ENCODE measurements at regions not wholly inside any gene's neighbourhood (a gene's known extent, or its start where the extent isn't known, plus 50 kb on each side); places are given as distances from the start of the nearest gene placed in this dataset.
"Not testable (repeated sequence)": the region's sequence is repeated elsewhere in the genome, so short reads cannot be mapped to it uniquely, and the experiment has no call there.

DNA sequence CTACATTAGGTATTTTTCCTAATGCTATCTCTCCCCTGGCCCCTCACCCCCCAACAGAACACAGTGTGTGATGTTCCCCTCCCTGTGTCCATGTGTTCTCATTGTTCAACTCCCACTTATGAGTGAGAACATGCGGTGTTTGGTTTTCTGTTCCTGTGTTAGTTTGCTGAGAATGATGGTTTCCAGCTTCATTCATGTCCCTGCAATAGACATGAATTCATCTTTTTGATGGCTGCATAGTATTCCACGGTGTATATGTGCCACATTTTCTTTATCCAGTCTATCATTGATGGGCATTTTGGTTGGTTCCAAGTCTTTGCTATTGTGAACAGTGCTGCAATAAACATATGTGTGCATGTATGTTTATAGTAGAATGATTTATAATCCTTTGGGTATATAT lies 473.3 kb downstream of the TFEC start:
- DNase-seq; H3K4me1 ChIP-seq (ENCODE audit: control insufficient read depth, low read depth, low read length); H2AK5ac ChIP-seq (ENCODE audit: low read length); H3K27ac ChIP-seq (ENCODE audit: low read depth, low read length); H3K9ac ChIP-seq (ENCODE audit: low read length); H3K4me3 ChIP-seq (ENCODE audit: low read length); H4K5ac ChIP-seq (ENCODE audit: low read length); H3K56ac ChIP-seq (ENCODE audit: low read length); H2BK120ac ChIP-seq (ENCODE audit: low read depth, low read length); H3K79me1 ChIP-seq (ENCODE audit: low read length); H4K8ac ChIP-seq (ENCODE audit: low read depth, low read length); H3K79me2 ChIP-seq (ENCODE audit: control insufficient read depth, insufficient read depth, low read length); H3K36me3 ChIP-seq (ENCODE audit: control insufficient read depth, insufficient read depth, low read length); H2BK5ac ChIP-seq (ENCODE audit: low read length); H3K23ac ChIP-seq (ENCODE audit: low read length); H3K4me2 ChIP-seq (ENCODE audit: low read length); H3K4ac ChIP-seq (ENCODE audit: low read depth, low read length); H3K27me3 ChIP-seq (ENCODE audit: insufficient read depth, low read length, poor library complexity); H3K18ac ChIP-seq (ENCODE audit: low read length); H2BK15ac ChIP-seq (replicated peaks; ENCODE audit: low read depth): not testable (repeated sequence)
- no CpG with 5 or more reads among the region's 2 CpGs for WGBS (ENCODE audit: extremely low coverage, insufficient coverage, low lambda C conversion rate)

GRCh38 chr7:115552766-115553165 lies 477.8 kb downstream of the TFEC start:
- WGBS (ENCODE audit: extremely low coverage, insufficient coverage, low lambda C conversion rate): no CpG with 5 or more reads among the region's 4 CpGs
- H3K18ac ChIP-seq (ENCODE audit: low read length): no peak overlapping the region
- H3K4ac ChIP-seq (ENCODE audit: low read depth, low read length): no peak overlapping the region
- no peak overlapping the region for H3K56ac ChIP-seq (ENCODE audit: low read length)
- no peak overlapping the region for H4K5ac ChIP-seq (ENCODE audit: low read length)
- H4K8ac ChIP-seq (ENCODE audit: low read depth, low read length): no peak overlapping the region
- H3K4me3 ChIP-seq (ENCODE audit: low read length): no peak overlapping the region
- no peak overlapping the region for H2AK5ac ChIP-seq (ENCODE audit: low read length)
- DNase-seq: no peak
- H3K23ac ChIP-seq (ENCODE audit: low read length): no peak overlapping the region
- H3K27me3 ChIP-seq (ENCODE audit: insufficient read depth, low read length, poor library complexity): no peaks in the 10 kb centered on the region
- H2BK15ac ChIP-seq (replicated peaks; ENCODE audit: low read depth): no peak overlapping the region
- no peak overlapping the region for H3K9ac ChIP-seq (ENCODE audit: low read length)
- no peak overlapping the region for H2BK5ac ChIP-seq (ENCODE audit: low read length)
- H3K36me3 ChIP-seq (ENCODE audit: control insufficient read depth, insufficient read depth, low read length): no peaks in the 10 kb centered on the region
- H3K4me1 ChIP-seq (ENCODE audit: control insufficient read depth, low read depth, low read length): no peaks in the 10 kb centered on the region
- H3K79me1 ChIP-seq (ENCODE audit: low read length): no peaks in the 10 kb centered on the region
- no peak overlapping the region for H3K27ac ChIP-seq (ENCODE audit: low read depth, low read length)
- H3K4me2 ChIP-seq (ENCODE audit: low read length): no peak overlapping the region
- H3K79me2 ChIP-seq (ENCODE audit: control insufficient read depth, insufficient read depth, low read length): no peaks in the 10 kb centered on the region
- no peak overlapping the region for H2BK120ac ChIP-seq (ENCODE audit: low read depth, low read length)

DNA sequence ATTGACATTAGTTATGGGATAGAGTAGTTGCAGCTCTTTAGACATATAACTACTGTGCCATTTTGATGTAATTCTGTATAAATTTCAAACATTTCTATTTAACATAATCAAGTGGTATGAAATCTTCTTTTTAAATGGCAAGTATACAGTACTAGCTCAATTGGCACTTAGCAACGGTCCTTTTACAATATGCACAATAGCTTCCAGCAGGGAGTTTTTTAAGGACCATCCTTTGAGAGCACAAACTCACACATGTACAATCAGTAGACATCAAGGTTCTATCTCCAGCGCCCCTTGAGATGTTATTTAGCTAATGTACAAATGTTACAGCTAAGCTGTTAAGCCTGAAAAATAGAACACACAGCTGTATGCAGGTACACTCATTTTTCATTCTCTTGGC lies 480.7 kb downstream of the TFEC start:
- no peak overlapping the region for H3K56ac ChIP-seq (ENCODE audit: low read length)
- no peak overlapping the region for H3K27ac ChIP-seq (ENCODE audit: low read depth, low read length)
- no peak overlapping the region for H3K4me2 ChIP-seq (ENCODE audit: low read length)
- no peak overlapping the region for H4K5ac ChIP-seq (ENCODE audit: low read length)
- no peaks in the 10 kb centered on the region for H3K79me1 ChIP-seq (ENCODE audit: low read length)
- H3K23ac ChIP-seq (ENCODE audit: low read length): no peak overlapping the region
- H3K27me3 ChIP-seq (ENCODE audit: insufficient read depth, low read length, poor library complexity): no peaks in the 10 kb centered on the region
- no peaks in the 10 kb centered on the region for H3K4me1 ChIP-seq (ENCODE audit: control insufficient read depth, low read depth, low read length)
- H2BK15ac ChIP-seq (replicated peaks; ENCODE audit: low read depth): no peak overlapping the region
- no peak overlapping the region for H3K18ac ChIP-seq (ENCODE audit: low read length)
- no peak overlapping the region for H3K4me3 ChIP-seq (ENCODE audit: low read length)
- H4K8ac ChIP-seq (ENCODE audit: low read depth, low read length): no peak overlapping the region
- H2BK120ac ChIP-seq (ENCODE audit: low read depth, low read length): no peak overlapping the region
- no peaks in the 10 kb centered on the region for H3K36me3 ChIP-seq (ENCODE audit: control insufficient read depth, insufficient read depth, low read length)
- H2BK5ac ChIP-seq (ENCODE audit: low read length): no peak overlapping the region
- no peaks in the 10 kb centered on the region for H3K79me2 ChIP-seq (ENCODE audit: control insufficient read depth, insufficient read depth, low read length)
- no CpG with 5 or more reads among the region's 2 CpGs for WGBS (ENCODE audit: extremely low coverage, insufficient coverage, low lambda C conversion rate)
- no peak overlapping the region for H3K4ac ChIP-seq (ENCODE audit: low read depth, low read length)
- no peak for DNase-seq
- H3K9ac ChIP-seq (ENCODE audit: low read length): no peak overlapping the region
- H2AK5ac ChIP-seq (ENCODE audit: low read length): no peak overlapping the region

DNA sequence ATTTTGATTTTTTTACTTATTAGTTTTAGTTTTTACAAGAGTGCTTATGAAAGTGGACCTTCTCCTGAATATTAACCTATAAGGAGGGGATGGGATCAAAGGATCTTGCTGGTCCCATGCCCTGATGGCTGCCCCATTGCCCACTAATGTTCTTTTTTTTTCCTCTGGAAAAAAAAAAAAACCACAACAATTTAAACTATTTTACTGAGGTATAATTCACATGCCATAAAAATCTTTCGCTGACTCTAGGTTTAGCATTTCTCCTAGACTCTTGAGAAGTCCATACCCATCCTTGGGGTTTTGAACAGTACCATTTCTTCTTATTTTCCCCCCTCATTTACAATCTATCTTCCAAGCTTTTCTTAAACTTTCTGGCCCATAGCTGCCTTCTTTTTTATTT lies 481.8 kb downstream of the TFEC start:
- Histone ChIP-seq H2BK5ac (ENCODE audit: low read length) (no peak overlapping the region), H3K9ac (ENCODE audit: low read length) (no peak overlapping the region), H3K4ac (ENCODE audit: low read depth, low read length) (no peak overlapping the region), H2BK15ac (replicated peaks; ENCODE audit: low read depth) (no peak overlapping the region), H3K79me1 (ENCODE audit: low read length) (no peaks in the 10 kb centered on the region), H3K18ac (ENCODE audit: low read length) (no peak overlapping the region), H3K56ac (ENCODE audit: low read length) (no peak overlapping the region), H3K4me1 (ENCODE audit: control insufficient read depth, low read depth, low read length) (no peaks in the 10 kb centered on the region), H4K5ac (ENCODE audit: low read length) (no peak overlapping the region), H3K4me3 (ENCODE audit: low read length) (no peak overlapping the region), H4K8ac (ENCODE audit: low read depth, low read length) (no peak overlapping the region), H3K36me3 (ENCODE audit: control insufficient read depth, insufficient read depth, low read length) (no peaks in the 10 kb centered on the region), H3K79me2 (ENCODE audit: control insufficient read depth, insufficient read depth, low read length) (no peaks in the 10 kb centered on the region), H2AK5ac (ENCODE audit: low read length) (no peak overlapping the region), H3K23ac (ENCODE audit: low read length) (no peak overlapping the region), H3K27me3 (ENCODE audit: insufficient read depth, low read length, poor library complexity) (no peaks in the 10 kb centered on the region), H2BK120ac (ENCODE audit: low read depth, low read length) (no peak overlapping the region), H3K4me2 (ENCODE audit: low read length) (no peak overlapping the region), H3K27ac (ENCODE audit: low read depth, low read length) (no peak overlapping the region)
- no peak for DNase-seq
- WGBS (ENCODE audit: extremely low coverage, insufficient coverage, low lambda C conversion rate): no CpG with 5 or more reads among the region's 1 CpG

GRCh38 chr7:115546790-115547189 lies 483.8 kb downstream of the TFEC start:
- Histone ChIP-seq H3K23ac (ENCODE audit: low read length) (no peak overlapping the region), H3K9ac (ENCODE audit: low read length) (no peak overlapping the region), H2BK5ac (ENCODE audit: low read length) (no peak overlapping the region), H3K79me1 (ENCODE audit: low read length) (no peaks in the 10 kb centered on the region), H3K4me3 (ENCODE audit: low read length) (no peak overlapping the region), H3K18ac (ENCODE audit: low read length) (no peak overlapping the region), H2BK120ac (ENCODE audit: low read depth, low read length) (no peak overlapping the region), H3K27ac (ENCODE audit: low read depth, low read length) (no peak overlapping the region), H3K27me3 (ENCODE audit: insufficient read depth, low read length, poor library complexity) (no peaks in the 10 kb centered on the region), H2BK15ac (replicated peaks; ENCODE audit: low read depth) (no peak overlapping the region), H4K8ac (ENCODE audit: low read depth, low read length) (no peak overlapping the region), H3K4ac (ENCODE audit: low read depth, low read length) (no peak overlapping the region), H4K5ac (ENCODE audit: low read length) (no peak overlapping the region), H3K4me2 (ENCODE audit: low read length) (no peak overlapping the region), H3K79me2 (ENCODE audit: control insufficient read depth, insufficient read depth, low read length) (no peaks in the 10 kb centered on the region), H2AK5ac (ENCODE audit: low read length) (no peak overlapping the region), H3K56ac (ENCODE audit: low read length) (no peak overlapping the region), H3K4me1 (ENCODE audit: control insufficient read depth, low read depth, low read length) (no peaks in the 10 kb centered on the region), H3K36me3 (ENCODE audit: control insufficient read depth, insufficient read depth, low read length) (no peaks in the 10 kb centered on the region)
- DNase-seq: no peak

- Histone ChIP-seq H3K4me2 (ENCODE audit: low read length) (no peak overlapping the region), H4K8ac (ENCODE audit: low read depth, low read length) (no peak overlapping the region), H3K79me1 (ENCODE audit: low read length) (no peaks in the 10 kb centered on the region), H3K4me3 (ENCODE audit: low read length) (no peak overlapping the region), H2BK15ac (replicated peaks; ENCODE audit: low read depth) (no peak overlapping the region), H3K18ac (ENCODE audit: low read length) (no peak overlapping the region), H2BK120ac (ENCODE audit: low read depth, low read length) (no peak overlapping the region), H3K9ac (ENCODE audit: low read length) (no peak overlapping the region), H3K27ac (ENCODE audit: low read depth, low read length) (no peak overlapping the region), H3K23ac (ENCODE audit: low read length) (no peak overlapping the region), H4K5ac (ENCODE audit: low read length) (no peak overlapping the region), H3K27me3 (ENCODE audit: insufficient read depth, low read length, poor library complexity) (no peaks in the 10 kb centered on the region), H2BK5ac (ENCODE audit: low read length) (no peak overlapping the region), H3K79me2 (ENCODE audit: control insufficient read depth, insufficient read depth, low read length) (no peaks in the 10 kb centered on the region), H3K4me1 (ENCODE audit: control insufficient read depth, low read depth, low read length) (no peaks in the 10 kb centered on the region), H3K56ac (ENCODE audit: low read length) (no peak overlapping the region), H2AK5ac (ENCODE audit: low read length) (no peak overlapping the region), H3K36me3 (ENCODE audit: control insufficient read depth, insufficient read depth, low read length) (no peaks in the 10 kb centered on the region), H3K4ac (ENCODE audit: low read depth, low read length) (no peak overlapping the region)
- WGBS (ENCODE audit: extremely low coverage, insufficient coverage, low lambda C conversion rate): no CpG with 5 or more reads among the region's 1 CpG
- DNase-seq: no peak
These were observed 496.8 kb downstream of the TFEC start for GRCh38 chr7:115533785-115534184.

Measured in mesendoderm (in vitro differentiated cells).